AG09309 (cell line): ENCODE measurements at regions not wholly inside any gene's neighbourhood (a gene's known extent, or its start where the extent isn't known, plus 50 kb on each side); places are given as distances from the start of the nearest gene placed in this dataset.

ENCODE experiments used
- DNase-seq: peaks from one replicate; pipeline ENCODE4 v3.0.0-alpha.2; 2010; ENCODE audit warnings: low read depth
- H3K4me3 ChIP-seq: 2 replicates; pipeline ENCODE4 v1.5.1; 2011; ENCODE audit warnings: mild to moderate bottlenecking, low read depth, low read length, moderate library complexity; ENCODE audit not compliant: control insufficient read depth
- CTCF ChIP-seq: IDR thresholded peaks from 2 replicates; pipeline ENCODE4 v1.5.1; 2011; ENCODE audit warnings: mild to moderate bottlenecking, low read depth, low read length, inconsistent platforms; ENCODE audit not compliant: insufficient read depth, control insufficient read depth; ENCODE audit errors: missing control alignments

GRCh38 chr5:111668477-111669414 is 88.2 kb downstream of the NREP start:
- no peak for DNase-seq
- H3K4me3 ChIP-seq: no peak overlapping the region
- no peak for TF ChIP-seq CTCF

GRCh38 chr5:111667128-111667736 is 89.8 kb downstream of the NREP start:
- TF ChIP-seq CTCF: no peak
- DNase-seq: no peak
- H3K4me3 ChIP-seq: no peak overlapping the region

- no peak overlapping the region for H3K4me3 ChIP-seq
- no peak for DNase-seq
- TF ChIP-seq CTCF: no peak
These were observed 100.4 kb downstream of the NREP start for GRCh38 chr5:111656580-111656979.

GRCh38 chr5:111655169-111655924 is 101.6 kb downstream of the NREP start:
- no peak for TF ChIP-seq CTCF

GRCh38 chr5:111653408-111653807 is 103.6 kb downstream of the NREP start:
- H3K4me3 ChIP-seq: no peak overlapping the region
- no peak for DNase-seq
- no peak for TF ChIP-seq CTCF

More at GRCh38 chr5:111655169-111655924, 101.6 kb downstream of the NREP start:
- H3K4me3 ChIP-seq: no peak overlapping the region
- DNase-seq: no peak

- no peak overlapping the region for H3K4me3 ChIP-seq
- no peak for DNase-seq
- TF ChIP-seq CTCF: no peak
These were observed 107.5 kb downstream of the NREP start for GRCh38 chr5:111649516-111649915.
